Astrocyte of the spinal cord (primary cell): ENCODE measurements at regions not wholly inside any gene's neighbourhood (a gene's known extent, or its start where the extent isn't known, plus 50 kb on each side); places are given as distances from the start of the nearest gene placed in this dataset.

Source experiments
- DNase-seq: peaks from one replicate; pipeline ENCODE4 v3.0.0; 2011; ENCODE audit warnings: low read depth, low spot score
- H3K4me3 ChIP-seq: 2 replicates; pipeline ENCODE4 v1.5.1; 2011; ENCODE audit warnings: low read depth, mild to moderate bottlenecking, low read length, moderate library complexity
- in situ Hi-C: cut with HindIII; loops from 2 replicates; pipeline ENCODE4 v1.10.0; 2017; ENCODE audit warnings: low sequenced_read_pairs
- TF ChIP-seq, protein P1 (sequence below): IDR thresholded peaks from 2 replicates; pipeline ENCODE4 v1.5.1; 2012; ENCODE audit warnings: low read depth, mild to moderate bottlenecking, low read length, inconsistent platforms

DNA sequence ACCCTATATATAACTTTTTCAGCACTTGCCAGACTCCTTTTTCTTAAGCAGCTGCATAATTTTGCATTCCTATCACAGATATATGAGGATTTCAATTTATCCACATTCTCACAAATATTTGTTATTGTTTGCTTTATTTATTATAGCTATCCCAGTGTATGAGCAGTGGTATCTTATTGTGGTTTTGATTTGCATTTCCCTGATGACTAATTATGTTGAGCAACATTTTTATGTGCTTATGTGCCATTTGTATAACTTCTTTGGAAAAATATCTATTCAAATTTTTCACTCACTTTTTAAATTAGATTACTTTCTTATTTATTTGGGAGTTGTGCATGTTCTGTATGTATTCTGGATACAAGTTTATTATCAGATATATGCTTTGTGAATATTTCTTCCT lies 361.9 kb downstream of the KCTD8 start:
- TF ChIP-seq, protein P1, sequence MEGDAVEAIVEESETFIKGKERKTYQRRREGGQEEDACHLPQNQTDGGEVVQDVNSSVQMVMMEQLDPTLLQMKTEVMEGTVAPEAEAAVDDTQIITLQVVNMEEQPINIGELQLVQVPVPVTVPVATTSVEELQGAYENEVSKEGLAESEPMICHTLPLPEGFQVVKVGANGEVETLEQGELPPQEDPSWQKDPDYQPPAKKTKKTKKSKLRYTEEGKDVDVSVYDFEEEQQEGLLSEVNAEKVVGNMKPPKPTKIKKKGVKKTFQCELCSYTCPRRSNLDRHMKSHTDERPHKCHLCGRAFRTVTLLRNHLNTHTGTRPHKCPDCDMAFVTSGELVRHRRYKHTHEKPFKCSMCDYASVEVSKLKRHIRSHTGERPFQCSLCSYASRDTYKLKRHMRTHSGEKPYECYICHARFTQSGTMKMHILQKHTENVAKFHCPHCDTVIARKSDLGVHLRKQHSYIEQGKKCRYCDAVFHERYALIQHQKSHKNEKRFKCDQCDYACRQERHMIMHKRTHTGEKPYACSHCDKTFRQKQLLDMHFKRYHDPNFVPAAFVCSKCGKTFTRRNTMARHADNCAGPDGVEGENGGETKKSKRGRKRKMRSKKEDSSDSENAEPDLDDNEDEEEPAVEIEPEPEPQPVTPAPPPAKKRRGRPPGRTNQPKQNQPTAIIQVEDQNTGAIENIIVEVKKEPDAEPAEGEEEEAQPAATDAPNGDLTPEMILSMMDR: no peak
- DNase-seq: no peak
- no peak overlapping the region for H3K4me3 ChIP-seq
- in situ Hi-C loops: no loop called here

DNA sequence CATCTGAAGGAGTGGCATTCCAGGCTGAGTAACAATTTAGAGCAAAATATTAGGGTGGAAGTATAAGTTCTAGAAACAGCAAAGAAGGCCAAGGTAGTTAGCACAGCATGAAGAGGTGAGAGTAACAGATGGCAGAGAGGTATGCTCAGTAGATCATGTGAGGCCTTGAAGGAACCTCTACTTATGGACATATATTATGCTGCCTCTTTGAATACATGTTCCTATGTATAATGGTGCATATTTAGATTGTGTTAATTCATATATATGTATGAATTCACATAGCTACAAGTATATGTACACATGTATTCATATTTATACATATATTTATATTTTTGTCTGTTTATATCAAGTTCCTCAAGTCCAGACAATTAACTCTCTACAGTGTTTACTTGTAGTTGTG lies 355.2 kb downstream of the KCTD8 start:
- in situ Hi-C loops: no loop called here
- H3K4me3 ChIP-seq: no peak overlapping the region
- TF ChIP-seq, protein P1: no peak
- DNase-seq: no peak

DNA sequence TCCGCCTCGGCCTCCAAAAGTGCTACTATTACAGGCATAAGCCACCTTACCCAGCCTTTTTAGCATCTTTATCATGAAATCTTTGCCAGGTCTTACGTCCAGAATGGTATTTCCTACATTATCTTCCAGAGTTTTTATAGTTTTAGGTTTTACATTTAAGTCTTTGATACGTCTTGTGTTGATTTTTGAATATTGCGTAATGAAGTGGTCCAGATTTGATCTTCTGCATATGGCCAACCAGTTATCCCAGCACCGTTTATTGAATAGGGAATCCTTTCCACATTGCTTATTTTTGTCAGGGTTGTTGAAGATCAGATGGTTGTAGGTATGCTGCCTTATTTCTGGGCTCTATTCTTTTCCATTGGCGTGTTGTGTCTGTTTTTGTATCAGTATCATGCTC lies 349.6 kb downstream of the KCTD8 start:
- DNase-seq: no peak
- in situ Hi-C loops: no loop called here
- TF ChIP-seq, protein P1: no peak
- no peak overlapping the region for H3K4me3 ChIP-seq

DNA sequence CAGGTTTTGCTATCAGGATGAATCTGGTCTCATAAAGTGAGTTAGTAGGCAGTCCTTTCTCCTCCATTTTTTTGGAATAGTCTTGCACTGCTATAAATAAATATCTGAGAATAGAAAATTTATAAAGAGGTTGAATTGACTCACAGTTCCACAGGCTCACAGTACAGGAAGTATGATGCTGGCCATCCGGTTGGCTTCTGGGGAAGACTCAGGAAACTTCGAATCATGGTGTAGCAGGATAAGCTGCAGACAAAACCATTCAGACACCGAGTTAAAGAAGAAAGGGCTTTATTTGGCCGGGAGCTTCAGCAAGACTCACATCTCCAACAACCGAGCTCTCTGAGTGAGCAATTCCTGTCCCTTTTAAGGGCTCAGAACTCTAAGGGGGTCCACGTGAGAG lies 348.2 kb downstream of the KCTD8 start:
- no peak for DNase-seq
- no peak overlapping the region for H3K4me3 ChIP-seq
- TF ChIP-seq, protein P1: no peak
- in situ Hi-C loops: no loop called here

DNA sequence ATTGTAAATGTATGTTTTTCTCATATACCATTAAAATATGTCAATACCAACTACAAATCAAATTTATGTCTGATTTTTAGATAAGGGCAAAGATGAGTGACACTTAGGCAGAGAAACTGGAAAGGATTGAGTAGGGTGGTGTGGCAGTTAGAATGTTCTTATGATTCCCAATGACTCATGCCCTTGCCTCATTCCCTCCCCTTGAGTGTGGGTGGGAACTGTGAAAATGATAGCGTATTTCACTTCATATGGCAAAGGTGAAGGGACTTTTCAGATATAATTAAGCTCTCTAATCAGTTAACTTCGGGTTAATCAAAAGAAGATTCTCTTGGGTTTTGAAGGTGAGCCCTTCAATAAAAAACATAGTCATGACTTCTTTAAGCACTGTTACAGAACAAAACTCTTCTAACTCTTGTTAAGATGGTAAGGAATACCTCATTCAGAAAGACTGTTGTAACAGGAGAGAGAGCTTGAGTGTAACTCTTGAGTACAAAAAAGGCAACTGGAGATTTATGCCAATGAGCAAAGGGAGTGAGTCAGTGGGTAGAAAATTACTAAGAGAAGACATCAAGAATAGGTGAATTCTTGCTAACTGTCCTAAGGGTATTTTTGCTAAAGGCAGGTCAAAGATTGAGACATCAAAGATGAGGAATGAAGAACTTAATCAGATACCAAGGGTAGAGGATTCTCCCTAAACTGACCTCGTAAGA lies 329.5 kb downstream of the KCTD8 start:
- no peak overlapping the region for H3K4me3 ChIP-seq
- TF ChIP-seq, protein P1: no peak
- DNase-seq: peak; percentile 5
- in situ Hi-C loops: no loop called here

DNA sequence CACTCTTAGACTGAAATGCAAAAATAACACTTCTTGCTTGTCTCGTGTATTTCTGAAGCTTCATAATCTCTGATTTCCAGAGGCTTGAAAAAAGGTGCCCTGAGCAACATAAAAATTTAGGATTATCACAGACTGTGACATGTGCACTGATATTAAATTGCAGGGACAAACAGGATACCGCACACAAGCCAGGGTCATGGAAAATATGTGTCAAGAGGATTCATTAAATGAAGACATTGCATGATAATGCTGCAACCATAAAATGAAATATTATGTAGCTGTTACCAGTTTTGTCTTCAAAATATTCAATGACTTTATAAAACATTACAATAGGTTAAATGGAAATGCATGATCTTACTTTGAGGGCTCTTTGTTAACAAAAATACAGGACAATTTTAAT lies 328.0 kb downstream of the KCTD8 start:
- no peak for DNase-seq
- TF ChIP-seq, protein P1: no peak
- in situ Hi-C loops: no loop called here
- H3K4me3 ChIP-seq: no peak overlapping the region
